Upper lobe of left lung (tissue), 6 donors: ENCODE measurements at regions not wholly inside any gene's neighbourhood (a gene's known extent, or its start where the extent isn't known, plus 50 kb on each side); places are given as distances from the start of the nearest gene placed in this dataset.
"Not testable (repeated sequence)": the region's sequence is repeated elsewhere in the genome, so short reads cannot be mapped to it uniquely, and the experiment has no call there.

Source experiments
- ATAC-seq, 2 donors: fragments of 200-7000 bp; cut with Tn5 transposase; one replicate each; pipeline ENCODE4 v1.9.1; 2022; ENCODE audit warnings: mild to moderate bottlenecking in 2 of 2, moderate library complexity in 2 of 2; ENCODE audit not compliant: low FRiP score in 2 of 2
- DNase-seq, 2 donors: peaks; one replicate each; pipeline ENCODE4 v3.0.0-alpha.2; 2019 to 2020
- H3K27ac ChIP-seq, 4 donors: fragments of 200-600 bp; sonication (generic); one replicate each; pipeline ENCODE4 v1.5.1; 2016 to 2019
- H3K27me3 ChIP-seq, 4 donors: fragments of 200-600 bp; sonication (generic); one replicate each; pipeline ENCODE4 v1.5.1; 2017 to 2019
- H3K36me3 ChIP-seq, 4 donors: fragments of 200-600 bp; sonication (generic); one replicate each; pipeline ENCODE4 v1.5.1; 2016 to 2019
- H3K4me1 ChIP-seq, 4 donors: fragments of 200-600 bp; sonication (generic); one replicate each; pipeline ENCODE4 v1.5.1; 2018 to 2019
- H3K4me3 ChIP-seq, 4 donors: fragments of 200-600 bp; sonication (generic); one replicate each; pipeline ENCODE4 v1.5.1; 2017 to 2019; ENCODE audit warnings: mild to moderate bottlenecking in 2 of 4, moderate library complexity in 1 of 4
- H3K9me3 ChIP-seq, 4 donors: fragments of 200-600 bp; sonication (generic); one replicate each; pipeline ENCODE4 v1.5.1; 2018 to 2019
- CTCF ChIP-seq, 6 experiments: fragments of 450-650 bp in 4 of 6; fragments of 200-600 bp in 2 of 6; sonication (generic) in 2 of 6; IDR thresholded peaks; one replicate each; pipeline ENCODE4 v1.5.1; 2016 to 2019; ENCODE audit warnings: antibody characterized with exemption in 6 of 6
- EP300 ChIP-seq, 4 donors: sonication (generic); formaldehyde crosslinking; IDR thresholded peaks; one replicate each; pipeline ENCODE4 v1.5.1; 2017; ENCODE audit warnings: antibody characterized with exemption in 4 of 4, control low read depth in 2 of 4
- POLR2A ChIP-seq, 4 donors: fragments of 450-650 bp; IDR thresholded peaks; one replicate each; pipeline ENCODE4 v1.5.1; 2016 to 2017; ENCODE audit warnings: antibody characterized with exemption in 4 of 4, mild to moderate bottlenecking in 2 of 4
- POLR2AphosphoS5 ChIP-seq, 2 donors: sonication (generic); formaldehyde crosslinking; IDR thresholded peaks; one replicate each; pipeline ENCODE4 v1.5.1; 2017; ENCODE audit warnings: antibody characterized with exemption in 2 of 2
- WGBS, 2 donors: methylation state at CpG; one replicate each; pipeline ENCODE4 v1.1.5; 2017 to 2018; 5-methylcytosine and 5-hydroxymethylcytosine counted together
- donor health status: DM: no; HTN: no; CAD: no; lungs with moderate emphysema.
- donor health status: DM: no; HTN: yes; CAD: no; lungs with severe emphysema.

- no peaks in the 10 kb centered on the region for H3K9me3 ChIP-seq
- H3K36me3 ChIP-seq: no peaks in the 10 kb centered on the region
- no peak for ATAC-seq
- H3K4me1 ChIP-seq: no peaks in the 10 kb centered on the region
- H3K27ac ChIP-seq: no peak overlapping the region
- TF ChIP-seq EP300 (IDR thresholded peaks at IDR 0.05) (no peak), POLR2AphosphoS5 (IDR thresholded peaks at IDR 0.05) (no peak), CTCF (IDR thresholded peaks at IDR 0.05) (no peak), POLR2A (IDR thresholded peaks at IDR 0.05) (no peak)
- DNase-seq: no peak
- WGBS, 2 donors: 82 to 86% methylated on average over 2 of the region's 2 CpGs
- H3K4me3 ChIP-seq: no peak overlapping the region
- no peaks in the 10 kb centered on the region for H3K27me3 ChIP-seq
These were observed 311.0 kb upstream of the CXADR start for GRCh38 chr21:17201741-17202260.

GRCh38 chr21:17214801-17215200, 298.0 kb upstream of the CXADR start:
- no peaks in the 10 kb centered on the region for H3K4me1 ChIP-seq
- no peaks in the 10 kb centered on the region for H3K9me3 ChIP-seq
- WGBS, 2 donors: 58 to 75% methylated on average over 3 of the region's 3 CpGs
- TF ChIP-seq POLR2A (IDR thresholded peaks at IDR 0.05) (no peak), POLR2AphosphoS5 (IDR thresholded peaks at IDR 0.05) (no peak), CTCF (IDR thresholded peaks at IDR 0.05) (no peak), EP300 (IDR thresholded peaks at IDR 0.05) (no peak)
- no peaks in the 10 kb centered on the region for H3K36me3 ChIP-seq
- H3K27me3 ChIP-seq: no peaks in the 10 kb centered on the region
- no peak overlapping the region for H3K27ac ChIP-seq
- DNase-seq: no peak
- no peak for ATAC-seq
- no peak overlapping the region for H3K4me3 ChIP-seq

GRCh38 chr21:17219050-17219449, 293.8 kb upstream of the CXADR start:
- not testable (repeated sequence) for H3K4me3 ChIP-seq, H3K36me3 ChIP-seq, H3K27me3 ChIP-seq, H3K27ac ChIP-seq, H3K4me1 ChIP-seq, H3K9me3 ChIP-seq, DNase-seq, ATAC-seq
- WGBS, 2 donors: 84 to 85% methylated on average over 1 of the region's 1 CpG

GRCh38 chr21:17231124-17231523, 281.7 kb upstream of the CXADR start:
- WGBS, 2 donors: 74 to 81% methylated on average over 2 of the region's 2 CpGs
- ATAC-seq: no peak
- TF ChIP-seq EP300 (IDR thresholded peaks at IDR 0.05) (no peak), CTCF (IDR thresholded peaks at IDR 0.05) (no peak), POLR2A (IDR thresholded peaks at IDR 0.05) (no peak), POLR2AphosphoS5 (IDR thresholded peaks at IDR 0.05) (no peak)

GRCh38 chr21:17231771-17232170, 281.1 kb upstream of the CXADR start:
- TF ChIP-seq EP300 (IDR thresholded peaks at IDR 0.05) (no peak), POLR2A (IDR thresholded peaks at IDR 0.05) (no peak), CTCF (IDR thresholded peaks at IDR 0.05) (no peak), POLR2AphosphoS5 (IDR thresholded peaks at IDR 0.05) (no peak)
- DNase-seq: no peak
- no peaks in the 10 kb centered on the region for H3K27me3 ChIP-seq
- no peaks in the 10 kb centered on the region for H3K4me1 ChIP-seq
- H3K36me3 ChIP-seq: no peaks in the 10 kb centered on the region
- H3K27ac ChIP-seq: no peak overlapping the region
- no peak overlapping the region for H3K4me3 ChIP-seq
- 70 to 79% methylated on average over 3 of the region's 3 CpGs for WGBS, 2 donors
- H3K9me3 ChIP-seq: peaks cover 0 to 3% (median 0%) of the 10 kb centered on the region in 4 donors
- no peak for ATAC-seq

More at GRCh38 chr21:17231124-17231523, 281.7 kb upstream of the CXADR start:
- H3K27me3 ChIP-seq: no peaks in the 10 kb centered on the region
- no peaks in the 10 kb centered on the region for H3K4me1 ChIP-seq
- H3K9me3 ChIP-seq: peaks cover 0 to 3% (median 0%) of the 10 kb centered on the region in 4 donors
- H3K36me3 ChIP-seq: no peaks in the 10 kb centered on the region
- DNase-seq: no peak
- no peak overlapping the region for H3K27ac ChIP-seq
- no peak overlapping the region for H3K4me3 ChIP-seq
